NCI-H1105 (cell line): ENCODE measurements at regions not wholly inside any gene's neighbourhood (a gene's known extent, or its start where the extent isn't known, plus 50 kb on each side); places are given as distances from the start of the nearest gene placed in this dataset.

Source experiments
- DNase-seq: peaks from one replicate; lab custom pipeline; 2025; lab: John Stamatoyannopoulos, UW

GRCh38 chr19:28846094-28846812, 366.7 kb downstream of the UQCRFS1 start:
- no peak for DNase-seq

GRCh38 chr19:28843761-28844492, 369.0 kb downstream of the UQCRFS1 start:
- DNase-seq = no peak

GRCh38 chr19:28841531-28841930, 371.4 kb downstream of the UQCRFS1 start:
- DNase-seq = no peak

GRCh38 chr19:28840891-28841290, 372.1 kb downstream of the UQCRFS1 start:
- no peak for DNase-seq

- DNase-seq = no peak
Observed at GRCh38 chr19:28839455-28839854, 373.5 kb downstream of the UQCRFS1 start.

GRCh38 chr19:28838909-28839308, 374.0 kb downstream of the UQCRFS1 start:
- no peak for DNase-seq

GRCh38 chr19:28836421-28836820, 376.5 kb downstream of the UQCRFS1 start:
- DNase-seq = no peak

GRCh38 chr19:28834996-28835395, 378.0 kb downstream of the UQCRFS1 start:
- no peak for DNase-seq

- no peak for DNase-seq
Observed at GRCh38 chr19:28831462-28831861, 381.5 kb downstream of the UQCRFS1 start.

GRCh38 chr19:28829762-28830161, 383.2 kb downstream of the UQCRFS1 start:
- no peak for DNase-seq

- DNase-seq = no peak
Observed at GRCh38 chr19:28829359-28829758, 383.6 kb downstream of the UQCRFS1 start.

- no peak for DNase-seq
Observed at GRCh38 chr19:28828276-28828870, 384.6 kb downstream of the UQCRFS1 start.

GRCh38 chr19:28827382-28827781, 385.6 kb downstream of the UQCRFS1 start:
- no peak for DNase-seq

GRCh38 chr19:28823338-28823961, 389.5 kb downstream of the UQCRFS1 start:
- DNase-seq = no peak

GRCh38 chr19:28820289-28820688, 392.7 kb downstream of the UQCRFS1 start:
- DNase-seq = no peak

- DNase-seq = no peak
Observed at GRCh38 chr19:28815257-28815656, 397.7 kb downstream of the UQCRFS1 start.

- no peak for DNase-seq
Observed at GRCh38 chr19:28794301-28794700, 418.6 kb downstream of the UQCRFS1 start.

- DNase-seq = no peak
Observed at GRCh38 chr19:28793391-28794168, 419.4 kb downstream of the UQCRFS1 start.

GRCh38 chr19:28785971-28786370, 427.0 kb downstream of the UQCRFS1 start:
- no peak for DNase-seq

GRCh38 chr19:28764066-28764465, 448.9 kb downstream of the UQCRFS1 start:
- DNase-seq = no peak

GRCh38 chr19:28746478-28746877, 466.5 kb downstream of the UQCRFS1 start:
- no peak for DNase-seq

- no peak for DNase-seq
Observed at GRCh38 chr19:28744943-28745342, 468.0 kb downstream of the UQCRFS1 start.
